Heart left ventricle (tissue), 16 donors: ENCODE measurements at regions not wholly inside any gene's neighbourhood (a gene's known extent, or its start where the extent isn't known, plus 50 kb on each side); places are given as distances from the start of the nearest gene placed in this dataset.

ENCODE experiments used
- ATAC-seq, 4 donors: fragments of 200-7000 bp; cut with Tn5 transposase; one replicate each; pipeline ENCODE4 v1.9.1; 2020 to 2022; ENCODE audit warnings: moderate library complexity in 4 of 4, mild to moderate bottlenecking in 3 of 4, moderate number of reproducible peaks in 1 of 4
- DNase-seq, 5 donors: peaks; one replicate each; pipeline ENCODE4 v3.0.0-alpha.2; 2020
- H3K27ac ChIP-seq, 12 donors: fragments of 200-600 bp; sonication (generic) in 4 of 12; one replicate each; pipeline versions ENCODE4 v1.5.0 to v1.8.0; 2016 to 2022; ENCODE audit warnings: mild to moderate bottlenecking in 2 of 12
- H3K27me3 ChIP-seq, 9 donors: fragments of 200-600 bp; sonication (generic) in 2 of 9; one replicate each; pipeline versions ENCODE4 v1.5.1 to v1.8.0; 2016 to 2022; ENCODE audit warnings: mild to moderate bottlenecking in 3 of 9
- H3K36me3 ChIP-seq, 9 donors: fragments of 200-600 bp; sonication (generic) in 2 of 9; one replicate each; pipeline versions ENCODE4 v1.5.0 to v1.8.0; 2018 to 2022; ENCODE audit warnings: mild to moderate bottlenecking in 2 of 9
- H3K4me1 ChIP-seq, 12 donors: fragments of 200-600 bp; sonication (generic) in 4 of 12; one replicate each; pipeline versions ENCODE4 v1.5.0 to v1.8.0; 2016 to 2022; ENCODE audit warnings: mild to moderate bottlenecking in 3 of 12
- H3K4me3 ChIP-seq, 12 donors: fragments of 200-600 bp; sonication (generic) in 4 of 12; one replicate each; pipeline versions ENCODE4 v1.5.0 to v1.8.0; 2017 to 2022; ENCODE audit warnings: mild to moderate bottlenecking in 9 of 12, moderate library complexity in 4 of 12
- H3K9me3 ChIP-seq, 12 donors: fragments of 200-600 bp; sonication (generic) in 4 of 12; one replicate each; pipeline versions ENCODE4 v1.5.0 to v1.8.0; 2016 to 2022; ENCODE audit warnings: mild to moderate bottlenecking in 1 of 12
- CTCF ChIP-seq, 12 donors: fragments of 200-600 bp; sonication (generic) in 4 of 12; IDR thresholded peaks; one replicate each; pipeline versions ENCODE4 v1.5.0 to v1.8.0; 2018 to 2022; ENCODE audit warnings: antibody characterized with exemption in 12 of 12, mild to moderate bottlenecking in 5 of 12
- POLR2A ChIP-seq, 2 donors: fragments of 450-650 bp; IDR thresholded peaks; one replicate each; pipeline ENCODE4 v1.6.1; 2017; ENCODE audit warnings: antibody characterized with exemption in 2 of 2, mild to moderate bottlenecking in 2 of 2, moderate library complexity in 2 of 2
- WGBS, 4 donors: extraction: QIAGEN DNeasy Blood & Tissue Kit in 2 of 4; methylation state at CpG; one replicate each; pipeline versions ENCODE4 v1.1.5 to v1.1.7; 2013 to 2018; 5-methylcytosine and 5-hydroxymethylcytosine counted together
- intact Hi-C, 10 donors: fragments of 100-400 bp; cut with DNase I; formaldehyde crosslinking; loops; one replicate each; pipeline versions ENCODE4 v1.11.1 to v1.14.2; 2022
- donor health status: ischemic (EF 13 %, LVEDD 7.1; RV severe dilation, severe dysfunction).
- donor health status: healthy with polysubstance abuse.
- donor health status: DM: no; HTN: yes; CAD: no.
- donor health status: DM: no; HTN: no; CAD: no.
- donor health status: ischemic (EF 25% LVEDD 6.9; RV normal size, moderate dysfunction).
- donor health status: ischemic (EF 25% LVEDD 5.7; RV mildly dilated, moderate dysfunction).
- donor health status: healthy.
- donor health status: DM: yes; HTN: yes; CAD: no.
- donor health status: ischemic (EF 35%, LVEDD 5.7; RV mildly dilated, moderate dysfunction).
- donor health status: nonischemic (EF 11% LVEDD 7.7; RV severe dilation, severe dysfunction).
- donor health status: DM: yes; HTN: yes; CAD: no.
- donor health status: PGD.
- donor health status: ischemic (EF 29% LVEDD 5.4; RV normal size, mild dysfunction).
- donor health status: nonischemic (EF 23%, LVEDD 6.1; RV moderate dilation, normal function).

GRCh38 chr13:82693607-82694006 lies 1188.7 kb downstream of the SLITRK1 start:
- no peaks in the 10 kb centered on the region for H3K9me3 ChIP-seq
- H3K4me3 ChIP-seq: no peak overlapping the region
- no peak for TF ChIP-seq CTCF (IDR thresholded peaks at IDR 0.05)
- TF ChIP-seq POLR2A (IDR thresholded peaks at IDR 0.05): no peak
- no peaks in the 10 kb centered on the region for H3K36me3 ChIP-seq
- H3K27ac ChIP-seq: no peak overlapping the region
- ATAC-seq: no peak
- WGBS, 4 donors: 79 to 94% (median 81%) methylated on average over 1 of the region's 1 CpG
- no peak for DNase-seq
- no peaks in the 10 kb centered on the region for H3K4me1 ChIP-seq
- intact Hi-C loops: loop anchor here in 1 of 10 donors (10.0 kb wide), 1 partner anchor 1441 kb away; no protein-coding TSS in a partner anchor
- no peaks in the 10 kb centered on the region for H3K27me3 ChIP-seq

GRCh38 chr13:82688400-82688994 lies 1193.8 kb downstream of the SLITRK1 start:
- WGBS, 4 donors: 25 to 31% (median 27%) methylated on average over 2 of the region's 2 CpGs
- DNase-seq (no peak), ATAC-seq (no peak)
- Histone ChIP-seq H3K4me1 (peaks cover 0 to 6% (median 0%) of the 10 kb centered on the region in 12 donors), H3K27ac (no peak overlapping the region), H3K9me3 (peaks cover 0 to 5% (median 0%) of the 10 kb centered on the region in 12 donors), H3K36me3 (no peaks in the 10 kb centered on the region), H3K27me3 (no peaks in the 10 kb centered on the region), H3K4me3 (peak overlapping the region in 9 of 12 donors; percentile 12 to 50 (median 30))
- no peak for TF ChIP-seq POLR2A (IDR thresholded peaks at IDR 0.05)
- TF ChIP-seq CTCF (IDR thresholded peaks at IDR 0.05): no peak
- intact Hi-C loops: no loop called here

GRCh38 chr13:82687884-82688283 lies 1194.4 kb downstream of the SLITRK1 start:
- no peaks in the 10 kb centered on the region for H3K36me3 ChIP-seq
- peaks cover 0 to 7% (median 0%) of the 10 kb centered on the region in 12 donors for H3K9me3 ChIP-seq
- H3K27ac ChIP-seq: no peak overlapping the region
- peak overlapping the region in 2 of 12 donors; percentile 34 to 37 for H3K4me3 ChIP-seq
- intact Hi-C loops: no loop called here
- DNase-seq: no peak
- no peak for ATAC-seq
- H3K27me3 ChIP-seq: no peaks in the 10 kb centered on the region
- H3K4me1 ChIP-seq: peaks cover 0 to 6% (median 0%) of the 10 kb centered on the region in 12 donors
- TF ChIP-seq POLR2A (IDR thresholded peaks at IDR 0.05): no peak
- TF ChIP-seq CTCF (IDR thresholded peaks at IDR 0.05): no peak

GRCh38 chr13:82681535-82681934 lies 1200.7 kb downstream of the SLITRK1 start:
- H3K4me1 ChIP-seq: no peaks in the 10 kb centered on the region
- intact Hi-C loops: no loop called here
- H3K4me3 ChIP-seq: no peak overlapping the region
- no peaks in the 10 kb centered on the region for H3K36me3 ChIP-seq
- H3K27ac ChIP-seq: no peak overlapping the region
- peaks cover 0 to 7% (median 0%) of the 10 kb centered on the region in 12 donors for H3K9me3 ChIP-seq
- ATAC-seq (no peak), DNase-seq (no peak)
- TF ChIP-seq POLR2A (IDR thresholded peaks at IDR 0.05): no peak
- no peak for TF ChIP-seq CTCF (IDR thresholded peaks at IDR 0.05)
- WGBS, 4 donors: 56 to 67% (median 62%) methylated on average over 4 of the region's 4 CpGs
- H3K27me3 ChIP-seq: no peaks in the 10 kb centered on the region
